Hepatocyte (in vitro differentiated cells): ENCODE measurements at regions not wholly inside any gene's neighbourhood (a gene's known extent, or its start where the extent isn't known, plus 50 kb on each side); places are given as distances from the start of the nearest gene placed in this dataset.

Experiments used
- EZH2 ChIP-seq: fragments of 200-600 bp; sonication (generic); IDR thresholded peaks from 2 replicates; pipeline ENCODE4 v1.6.1; 2016; ENCODE audit warnings: antibody characterized with exemption, mild to moderate bottlenecking, borderline replicate concordance
- EZH2phosphoT487 ChIP-seq: fragments of 200-600 bp; sonication (generic); IDR thresholded peaks from one replicate; pipeline ENCODE4 v1.6.1; 2018; ENCODE audit warnings: antibody characterized with exemption, mild to moderate bottlenecking, low read depth, moderate library complexity; ENCODE audit not compliant: unreplicated experiment, severe bottlenecking
- TF ChIP-seq, protein P1 (sequence below): fragments of 200-600 bp; sonication (generic); IDR thresholded peaks from 2 replicates; pipeline ENCODE4 v1.5.1; 2016; ENCODE audit warnings: antibody characterized with exemption, mild to moderate bottlenecking; ENCODE audit not compliant: poor library complexity

DNA sequence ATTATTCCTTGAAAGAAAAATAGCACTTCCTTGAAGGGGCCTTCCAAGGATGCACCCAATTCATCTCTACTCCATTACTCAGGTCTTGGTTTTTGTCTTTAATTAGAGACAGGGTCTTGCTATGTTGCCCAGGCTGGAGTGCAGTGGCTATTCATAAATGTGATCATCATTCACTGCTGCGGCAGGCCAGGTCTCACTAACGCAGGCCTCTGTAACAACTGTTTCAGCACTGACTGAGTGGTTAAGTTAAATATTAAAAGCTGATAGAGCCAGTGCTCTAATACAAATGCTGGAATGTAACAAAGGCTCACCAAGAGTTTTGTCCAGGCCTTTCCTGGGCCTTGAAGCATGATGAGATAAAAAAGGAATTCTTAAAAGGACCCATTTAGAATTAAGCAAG lies 61.4 kb upstream of the GNAZ start:
- TF ChIP-seq EZH2 (no peak), EZH2phosphoT487 (no peak)
- TF ChIP-seq, protein P1, sequence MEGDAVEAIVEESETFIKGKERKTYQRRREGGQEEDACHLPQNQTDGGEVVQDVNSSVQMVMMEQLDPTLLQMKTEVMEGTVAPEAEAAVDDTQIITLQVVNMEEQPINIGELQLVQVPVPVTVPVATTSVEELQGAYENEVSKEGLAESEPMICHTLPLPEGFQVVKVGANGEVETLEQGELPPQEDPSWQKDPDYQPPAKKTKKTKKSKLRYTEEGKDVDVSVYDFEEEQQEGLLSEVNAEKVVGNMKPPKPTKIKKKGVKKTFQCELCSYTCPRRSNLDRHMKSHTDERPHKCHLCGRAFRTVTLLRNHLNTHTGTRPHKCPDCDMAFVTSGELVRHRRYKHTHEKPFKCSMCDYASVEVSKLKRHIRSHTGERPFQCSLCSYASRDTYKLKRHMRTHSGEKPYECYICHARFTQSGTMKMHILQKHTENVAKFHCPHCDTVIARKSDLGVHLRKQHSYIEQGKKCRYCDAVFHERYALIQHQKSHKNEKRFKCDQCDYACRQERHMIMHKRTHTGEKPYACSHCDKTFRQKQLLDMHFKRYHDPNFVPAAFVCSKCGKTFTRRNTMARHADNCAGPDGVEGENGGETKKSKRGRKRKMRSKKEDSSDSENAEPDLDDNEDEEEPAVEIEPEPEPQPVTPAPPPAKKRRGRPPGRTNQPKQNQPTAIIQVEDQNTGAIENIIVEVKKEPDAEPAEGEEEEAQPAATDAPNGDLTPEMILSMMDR, result no peak
